ENCODE measurements at regions not wholly inside any gene's neighbourhood (a gene's known extent, or its start where the extent isn't known, plus 50 kb on each side); places are given as distances from the start of the nearest gene placed in this dataset.

- no peak overlapping the region for H3K18ac ChIP-seq (ENCODE audit: low read depth in 1 of 2, low read length in 2 of 2)
- no CpG with 5 or more reads among the region's 1 CpG for WGBS
These were observed 220.7 kb upstream of the NETO1 start for GRCh38 chr18:73088445-73088844.

GRCh38 chr18:73087282-73087977 is 219.6 kb upstream of the NETO1 start:
- H3K4me3 ChIP-seq (ENCODE audit: insufficient read depth in 1 of 2, low read depth in 1 of 2, low read length in 2 of 2) = no peak overlapping the region
- 88% methylated on average over 3 of the region's 8 CpGs for WGBS

More at GRCh38 chr18:73088445-73088844, 220.7 kb upstream of the NETO1 start:
- Histone ChIP-seq H3K79me1 (replicated peaks; ENCODE audit: low read length, poor library complexity, severe bottlenecking) (no peaks in the 10 kb centered on the region), H2BK5ac (ENCODE audit: low read depth, low read length, poor library complexity, severe bottlenecking) (no peak overlapping the region), H3K4ac (ENCODE audit: low read depth in 1 of 2, low read length in 2 of 2) (no peak overlapping the region), H2BK120ac (ENCODE audit: low read depth, low read length) (no peak overlapping the region), H3K36me3 (ENCODE audit: control insufficient read depth in 1 of 2, insufficient read depth in 2 of 2, low read depth in 1 of 2, low read length in 2 of 2) (no peaks in the 10 kb centered on the region), H3K9me3 (ENCODE audit: control insufficient read depth, low read length) (peaks cover 18% of the 10 kb centered on the region), H3K27ac (ENCODE audit: low read length, poor library complexity, severe bottlenecking) (no peak overlapping the region), H3K4me1 (ENCODE audit: control insufficient read depth, insufficient read depth, low read depth, low read length) (no peaks in the 10 kb centered on the region), H2BK15ac (ENCODE audit: low read depth, poor library complexity, severe bottlenecking) (no peak overlapping the region), H3K14ac (ENCODE audit: low read length in 2 of 2) (no peak overlapping the region), H2BK12ac (ENCODE audit: low read length in 2 of 2) (no peak overlapping the region), H4K91ac (ENCODE audit: low read length) (no peak overlapping the region), H3K9ac (ENCODE audit: low read length) (no peak overlapping the region), H3K27me3 (ENCODE audit: control insufficient read depth in 1 of 2, insufficient read depth in 1 of 2, low read length in 2 of 2) (no peaks in the 10 kb centered on the region), H3K4me2 (ENCODE audit: low read length, poor library complexity, severe bottlenecking) (no peak overlapping the region), H3K23ac (ENCODE audit: low read length in 2 of 2) (no peak overlapping the region), H4K8ac (ENCODE audit: low read length) (no peak overlapping the region), H2AFZ (ENCODE audit: low read depth, low read length) (no peak overlapping the region), H2AK5ac (ENCODE audit: low read length, severe bottlenecking) (no peak overlapping the region), H3K4me3 (ENCODE audit: insufficient read depth in 1 of 2, low read depth in 1 of 2, low read length in 2 of 2) (no peak overlapping the region)
- DNase-seq = no peak

GRCh38 chr18:73079920-73080319 is 212.1 kb upstream of the NETO1 start:
- no peak overlapping the region for H2BK120ac ChIP-seq (ENCODE audit: low read depth, low read length)
- no peaks in the 10 kb centered on the region for H3K79me1 ChIP-seq (replicated peaks; ENCODE audit: low read length, poor library complexity, severe bottlenecking)
- no peak overlapping the region for H3K27ac ChIP-seq (ENCODE audit: low read length, poor library complexity, severe bottlenecking)
- no peak overlapping the region for H2BK5ac ChIP-seq (ENCODE audit: low read depth, low read length, poor library complexity, severe bottlenecking)
- H3K9me3 ChIP-seq (ENCODE audit: control insufficient read depth, low read length) = peaks cover 16% of the 10 kb centered on the region
- DNase-seq = no peak
- H4K91ac ChIP-seq (ENCODE audit: low read length) = no peak overlapping the region
- H2AK5ac ChIP-seq (ENCODE audit: low read length, severe bottlenecking) = no peak overlapping the region
- no peaks in the 10 kb centered on the region for H3K27me3 ChIP-seq (ENCODE audit: control insufficient read depth in 1 of 2, insufficient read depth in 1 of 2, low read length in 2 of 2)
- H3K4me3 ChIP-seq (ENCODE audit: insufficient read depth in 1 of 2, low read depth in 1 of 2, low read length in 2 of 2) = no peak overlapping the region
- H2BK15ac ChIP-seq (ENCODE audit: low read depth, poor library complexity, severe bottlenecking) = no peak overlapping the region
- no peak overlapping the region for H4K8ac ChIP-seq (ENCODE audit: low read length)
- H2BK12ac ChIP-seq (ENCODE audit: low read length in 2 of 2) = no peak overlapping the region
- H3K4ac ChIP-seq (ENCODE audit: low read depth in 1 of 2, low read length in 2 of 2) = no peak overlapping the region
- no peak overlapping the region for H3K4me2 ChIP-seq (ENCODE audit: low read length, poor library complexity, severe bottlenecking)
- H3K14ac ChIP-seq (ENCODE audit: low read length in 2 of 2) = no peak overlapping the region
- H3K9ac ChIP-seq (ENCODE audit: low read length) = no peak overlapping the region
- no peak overlapping the region for H3K23ac ChIP-seq (ENCODE audit: low read length in 2 of 2)
- no peak overlapping the region for H3K18ac ChIP-seq (ENCODE audit: low read depth in 1 of 2, low read length in 2 of 2)
- H3K36me3 ChIP-seq (ENCODE audit: control insufficient read depth in 1 of 2, insufficient read depth in 2 of 2, low read depth in 1 of 2, low read length in 2 of 2) = no peaks in the 10 kb centered on the region
- H2AFZ ChIP-seq (ENCODE audit: low read depth, low read length) = no peak overlapping the region
- 96% methylated on average over 2 of the region's 2 CpGs for WGBS
- H3K4me1 ChIP-seq (ENCODE audit: control insufficient read depth, insufficient read depth, low read depth, low read length) = no peaks in the 10 kb centered on the region

More at GRCh38 chr18:73087282-73087977, 219.6 kb upstream of the NETO1 start:
- H3K4me2 ChIP-seq (ENCODE audit: low read length, poor library complexity, severe bottlenecking) = no peak overlapping the region
- no peak overlapping the region for H3K9ac ChIP-seq (ENCODE audit: low read length)
- no peak overlapping the region for H3K23ac ChIP-seq (ENCODE audit: low read length in 2 of 2)
- H2BK120ac ChIP-seq (ENCODE audit: low read depth, low read length) = no peak overlapping the region
- no peak overlapping the region for H3K4ac ChIP-seq (ENCODE audit: low read depth in 1 of 2, low read length in 2 of 2)
- H3K4me1 ChIP-seq (ENCODE audit: control insufficient read depth, insufficient read depth, low read depth, low read length) = no peaks in the 10 kb centered on the region
- H2BK15ac ChIP-seq (ENCODE audit: low read depth, poor library complexity, severe bottlenecking) = no peak overlapping the region
- H3K27me3 ChIP-seq (ENCODE audit: control insufficient read depth in 1 of 2, insufficient read depth in 1 of 2, low read length in 2 of 2) = no peaks in the 10 kb centered on the region
- H3K9me3 ChIP-seq (ENCODE audit: control insufficient read depth, low read length) = peaks cover 20% of the 10 kb centered on the region
- no peak overlapping the region for H4K8ac ChIP-seq (ENCODE audit: low read length)
- no peak overlapping the region for H3K18ac ChIP-seq (ENCODE audit: low read depth in 1 of 2, low read length in 2 of 2)
- no peak overlapping the region for H2AFZ ChIP-seq (ENCODE audit: low read depth, low read length)
- no peak overlapping the region for H2AK5ac ChIP-seq (ENCODE audit: low read length, severe bottlenecking)
- H2BK12ac ChIP-seq (ENCODE audit: low read length in 2 of 2) = no peak overlapping the region
- DNase-seq = no peak
- no peak overlapping the region for H2BK5ac ChIP-seq (ENCODE audit: low read depth, low read length, poor library complexity, severe bottlenecking)
- no peak overlapping the region for H3K27ac ChIP-seq (ENCODE audit: low read length, poor library complexity, severe bottlenecking)
- H3K14ac ChIP-seq (ENCODE audit: low read length in 2 of 2) = no peak overlapping the region
- no peaks in the 10 kb centered on the region for H3K36me3 ChIP-seq (ENCODE audit: control insufficient read depth in 1 of 2, insufficient read depth in 2 of 2, low read depth in 1 of 2, low read length in 2 of 2)
- no peak overlapping the region for H4K91ac ChIP-seq (ENCODE audit: low read length)
- H3K79me1 ChIP-seq (replicated peaks; ENCODE audit: low read length, poor library complexity, severe bottlenecking) = no peaks in the 10 kb centered on the region

- Histone ChIP-seq H3K4me3 (ENCODE audit: insufficient read depth in 1 of 2, low read depth in 1 of 2, low read length in 2 of 2) (no peak overlapping the region), H3K9me3 (ENCODE audit: control insufficient read depth, low read length) (peaks cover 15% of the 10 kb centered on the region), H3K36me3 (ENCODE audit: control insufficient read depth in 1 of 2, insufficient read depth in 2 of 2, low read depth in 1 of 2, low read length in 2 of 2) (no peaks in the 10 kb centered on the region), H3K27ac (ENCODE audit: low read length, poor library complexity, severe bottlenecking) (peak overlapping the region; percentile 86), H3K79me1 (replicated peaks; ENCODE audit: low read length, poor library complexity, severe bottlenecking) (no peaks in the 10 kb centered on the region), H3K4ac (ENCODE audit: low read depth in 1 of 2, low read length in 2 of 2) (no peak overlapping the region), H2BK12ac (ENCODE audit: low read length in 2 of 2) (no peak overlapping the region), H3K27me3 (ENCODE audit: control insufficient read depth in 1 of 2, insufficient read depth in 1 of 2, low read length in 2 of 2) (no peaks in the 10 kb centered on the region), H3K9ac (ENCODE audit: low read length) (no peak overlapping the region), H3K4me1 (ENCODE audit: control insufficient read depth, insufficient read depth, low read depth, low read length) (peaks cover 3% of the 10 kb centered on the region), H2AFZ (ENCODE audit: low read depth, low read length) (no peak overlapping the region), H2BK120ac (ENCODE audit: low read depth, low read length) (no peak overlapping the region), H2BK15ac (ENCODE audit: low read depth, poor library complexity, severe bottlenecking) (no peak overlapping the region), H3K4me2 (ENCODE audit: low read length, poor library complexity, severe bottlenecking) (no peak overlapping the region), H4K8ac (ENCODE audit: low read length) (no peak overlapping the region), H2AK5ac (ENCODE audit: low read length, severe bottlenecking) (no peak overlapping the region), H3K14ac (ENCODE audit: low read length in 2 of 2) (no peak overlapping the region), H2BK5ac (ENCODE audit: low read depth, low read length, poor library complexity, severe bottlenecking) (no peak overlapping the region), H3K18ac (ENCODE audit: low read depth in 1 of 2, low read length in 2 of 2) (no peak overlapping the region), H3K23ac (ENCODE audit: low read length in 2 of 2) (no peak overlapping the region), H4K91ac (ENCODE audit: low read length) (no peak overlapping the region)
- no peak for DNase-seq
- WGBS = 83% methylated on average over 1 of the region's 4 CpGs
These were observed 193.0 kb upstream of the NETO1 start for GRCh38 chr18:73060666-73061288.
